GM23338 (cell line): ENCODE measurements at regions not wholly inside any gene's neighbourhood (a gene's known extent, or its start where the extent isn't known, plus 50 kb on each side); places are given as distances from the start of the nearest gene placed in this dataset.

Experiments used
- ATAC-seq: fragments of 200-7000 bp; cut with Tn5 transposase; 3 replicates; pipeline ENCODE4 v1.9.1; 2020
- DNase-seq: peaks from one replicate; pipeline ENCODE4 v3.0.0-alpha.2; 2015; ENCODE audit warnings: low spot score
- H2AFZ ChIP-seq: fragments of 200-600 bp; sonication (generic); 2 replicates; pipeline ENCODE4 v1.8.0; 2016; ENCODE audit warnings: antibody characterized with exemption, mild to moderate bottlenecking, moderate library complexity
- H3F3A ChIP-seq: fragments of 200-600 bp; sonication (generic); replicated peaks from 2 replicates; pipeline ENCODE4 v1.8.0; 2017; ENCODE audit warnings: antibody characterized with exemption, mixed run types, low read depth
- H3K27ac ChIP-seq: fragments of 200-600 bp; sonication (generic); 2 replicates; pipeline ENCODE4 v1.6.1; 2016; ENCODE audit warnings: low read depth
- H3K27me3 ChIP-seq: fragments of 200-600 bp; sonication (generic); 2 replicates; pipeline ENCODE4 v1.8.0; 2016; ENCODE audit warnings: mild to moderate bottlenecking, mixed run types, moderate library complexity; ENCODE audit not compliant: insufficient read depth
- H3K36me3 ChIP-seq: fragments of 200-600 bp; sonication (generic); 2 replicates; pipeline ENCODE4 v1.8.0; 2016; ENCODE audit warnings: mild to moderate bottlenecking; ENCODE audit not compliant: insufficient read depth
- H3K4me1 ChIP-seq: fragments of 200-600 bp; sonication (generic); 2 replicates; pipeline ENCODE4 v1.8.0; 2016; ENCODE audit warnings: mild to moderate bottlenecking, moderate library complexity; ENCODE audit not compliant: insufficient read depth
- H3K4me2 ChIP-seq: fragments of 200-600 bp; sonication (generic); 2 replicates; pipeline ENCODE4 v1.7.1; 2017; ENCODE audit warnings: mixed run types
- H3K4me3 ChIP-seq: fragments of 200-600 bp; sonication (generic); 2 replicates; pipeline ENCODE4 v1.6.1; 2016; ENCODE audit warnings: mixed run types
- H3K79me2 ChIP-seq: fragments of 200-600 bp; sonication (generic); replicated peaks from 2 replicates; pipeline ENCODE4 v1.8.0; 2017; ENCODE audit warnings: mild to moderate bottlenecking; ENCODE audit not compliant: insufficient read depth
- H3K9me2 ChIP-seq: fragments of 200-600 bp; sonication (generic); 2 replicates; pipeline ENCODE4 v1.8.0; 2017; ENCODE audit not compliant: insufficient read depth
- H4K20me1 ChIP-seq: fragments of 200-600 bp; sonication (generic); replicated peaks from 2 replicates; pipeline ENCODE4 v1.8.0; 2017; ENCODE audit warnings: mild to moderate bottlenecking; ENCODE audit not compliant: insufficient read depth
- H3K27ac Mint-ChIP-seq: 2 replicates; pipeline ENCODE4 v1.8.0; 2020; ENCODE audit warnings: inconsistent platforms, mild to moderate bottlenecking, moderate library complexity, mixed read lengths
- H3K27me3 Mint-ChIP-seq: 3 replicates; pipeline ENCODE4 v1.8.0; 2022; ENCODE audit warnings: low read depth, mild to moderate bottlenecking, moderate library complexity, mixed read lengths, inconsistent platforms; ENCODE audit not compliant: insufficient read depth, poor library complexity
- H3K36me3 Mint-ChIP-seq: 3 replicates; pipeline ENCODE4 v1.8.0; 2021; ENCODE audit warnings: low read depth, mild to moderate bottlenecking, inconsistent platforms, moderate library complexity, mixed read lengths
- H3K4me1 Mint-ChIP-seq: 3 replicates; pipeline ENCODE4 v1.8.0; 2020; ENCODE audit warnings: mild to moderate bottlenecking, inconsistent platforms, mixed read lengths
- H3K4me3 Mint-ChIP-seq: 3 replicates; pipeline ENCODE4 v1.8.0; 2021; ENCODE audit warnings: moderate library complexity, mild to moderate bottlenecking, inconsistent platforms, mixed read lengths
- H3K9me3 Mint-ChIP-seq: 3 replicates; pipeline ENCODE4 v1.8.0; 2020; ENCODE audit warnings: moderate library complexity, mild to moderate bottlenecking, inconsistent platforms, mixed read lengths
- CREB1 ChIP-seq: fragments of 250-450 bp; sonication (Bioruptor Pico); IDR thresholded peaks from 2 replicates; pipeline ENCODE4 v1.5.0; 2020; ENCODE audit warnings: low read depth, mild to moderate bottlenecking, moderate library complexity
- EZH2 ChIP-seq: fragments of 200-600 bp; sonication (generic); IDR thresholded peaks from one replicate; pipeline ENCODE4 v1.8.0; 2017; ENCODE audit warnings: antibody characterized with exemption, mild to moderate bottlenecking, low read depth; ENCODE audit not compliant: unreplicated experiment
- JUNB ChIP-seq: IDR thresholded peaks from one replicate; pipeline ENCODE4 v1.6.1; 2016; ENCODE audit warnings: antibody characterized with exemption; ENCODE audit not compliant: unreplicated experiment
- NANOG ChIP-seq: IDR thresholded peaks from 2 replicates; pipeline ENCODE4 v1.6.1; 2016; ENCODE audit warnings: antibody characterized with exemption, borderline replicate concordance
- POLR2AphosphoS5 ChIP-seq: IDR thresholded peaks from 2 replicates; pipeline ENCODE4 v1.6.1; 2016; ENCODE audit warnings: antibody characterized with exemption, low read depth
- STAT1 ChIP-seq: IDR thresholded peaks from one replicate; pipeline ENCODE4 v1.6.1; 2016; ENCODE audit warnings: antibody characterized with exemption; ENCODE audit not compliant: unreplicated experiment
- ZNF331 ChIP-seq: fragments of 250-450 bp; sonication (Bioruptor Pico); IDR thresholded peaks from 2 replicates; pipeline ENCODE4 v1.5.0; 2020; ENCODE audit warnings: low read depth, mild to moderate bottlenecking, moderate library complexity
- TF ChIP-seq, protein P1 (sequence below): IDR thresholded peaks from 2 replicates; pipeline ENCODE4 v1.6.1; 2016; ENCODE audit warnings: antibody characterized with exemption
- TF ChIP-seq, protein P2 (sequence below): IDR thresholded peaks from one replicate; pipeline ENCODE4 v1.6.1; 2018; ENCODE audit warnings: antibody characterized with exemption; ENCODE audit not compliant: unreplicated experiment
- TF ChIP-seq, protein P3 (sequence below): fragments of 250-450 bp; sonication (Bioruptor Pico); IDR thresholded peaks from 2 replicates; pipeline ENCODE4 v1.5.0; 2020; ENCODE audit warnings: mild to moderate bottlenecking, moderate library complexity

DNA sequence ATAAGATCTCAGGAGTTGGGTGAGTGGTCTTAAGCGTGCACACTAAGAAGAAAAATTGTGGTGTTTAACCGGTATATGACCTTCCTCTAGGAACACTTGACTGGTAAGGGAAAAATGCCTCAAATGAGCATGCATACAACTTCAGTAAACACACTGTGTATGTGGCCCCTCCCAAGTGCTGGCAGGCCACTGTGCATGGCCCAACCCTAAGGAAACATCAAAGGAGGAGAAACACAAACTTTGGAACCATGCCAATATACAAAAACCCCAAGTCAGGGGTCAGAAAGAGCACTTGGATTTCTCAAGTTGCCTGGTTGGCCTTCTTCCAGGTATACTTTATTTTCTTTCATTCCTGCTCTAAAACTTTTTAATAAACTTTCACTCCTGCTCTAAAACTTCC, 308.9 kb upstream of the LRRTM4 start:
- no peak overlapping the region for H3K27ac ChIP-seq
- H3K9me2 ChIP-seq, result 0 out of 2 replicates have a peak, but pooled peaks cover 4% of the 10 kb centered on the region
- Mint-ChIP-seq H3K27ac (no peak overlapping the region), H3K4me3 (no peak overlapping the region), H3K4me1 (peaks cover 11% of the 10 kb centered on the region), H3K27me3 (peaks cover 4% of the 10 kb centered on the region), H3K36me3 (peaks cover 53% of the 10 kb centered on the region), H3K9me3 (peaks cover 53% of the 10 kb centered on the region)
- peaks cover 13% of the 10 kb centered on the region; the same call in 1 of the 2 replicates for H3K4me1 ChIP-seq
- no peaks in the 10 kb centered on the region for H3K27me3 ChIP-seq
- H3K79me2 ChIP-seq, result no peaks in the 10 kb centered on the region
- no peak for DNase-seq
- no peak overlapping the region for H2AFZ ChIP-seq
- H3K36me3 ChIP-seq, result peaks cover 26% of the 10 kb centered on the region
- H3K4me2 ChIP-seq, result no peak overlapping the region
- H4K20me1 ChIP-seq, result no peaks in the 10 kb centered on the region
- H3F3A ChIP-seq, result no peaks in the 10 kb centered on the region
- H3K4me3 ChIP-seq, result no peak overlapping the region
- no peak for TF ChIP-seq CREB1 (CRISPR knock-in tag)
- TF ChIP-seq ZNF331, result no peak
- TF ChIP-seq, protein P1, sequence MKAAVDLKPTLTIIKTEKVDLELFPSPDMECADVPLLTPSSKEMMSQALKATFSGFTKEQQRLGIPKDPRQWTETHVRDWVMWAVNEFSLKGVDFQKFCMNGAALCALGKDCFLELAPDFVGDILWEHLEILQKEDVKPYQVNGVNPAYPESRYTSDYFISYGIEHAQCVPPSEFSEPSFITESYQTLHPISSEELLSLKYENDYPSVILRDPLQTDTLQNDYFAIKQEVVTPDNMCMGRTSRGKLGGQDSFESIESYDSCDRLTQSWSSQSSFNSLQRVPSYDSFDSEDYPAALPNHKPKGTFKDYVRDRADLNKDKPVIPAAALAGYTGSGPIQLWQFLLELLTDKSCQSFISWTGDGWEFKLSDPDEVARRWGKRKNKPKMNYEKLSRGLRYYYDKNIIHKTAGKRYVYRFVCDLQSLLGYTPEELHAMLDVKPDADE, result no peak
- TF ChIP-seq, protein P2, sequence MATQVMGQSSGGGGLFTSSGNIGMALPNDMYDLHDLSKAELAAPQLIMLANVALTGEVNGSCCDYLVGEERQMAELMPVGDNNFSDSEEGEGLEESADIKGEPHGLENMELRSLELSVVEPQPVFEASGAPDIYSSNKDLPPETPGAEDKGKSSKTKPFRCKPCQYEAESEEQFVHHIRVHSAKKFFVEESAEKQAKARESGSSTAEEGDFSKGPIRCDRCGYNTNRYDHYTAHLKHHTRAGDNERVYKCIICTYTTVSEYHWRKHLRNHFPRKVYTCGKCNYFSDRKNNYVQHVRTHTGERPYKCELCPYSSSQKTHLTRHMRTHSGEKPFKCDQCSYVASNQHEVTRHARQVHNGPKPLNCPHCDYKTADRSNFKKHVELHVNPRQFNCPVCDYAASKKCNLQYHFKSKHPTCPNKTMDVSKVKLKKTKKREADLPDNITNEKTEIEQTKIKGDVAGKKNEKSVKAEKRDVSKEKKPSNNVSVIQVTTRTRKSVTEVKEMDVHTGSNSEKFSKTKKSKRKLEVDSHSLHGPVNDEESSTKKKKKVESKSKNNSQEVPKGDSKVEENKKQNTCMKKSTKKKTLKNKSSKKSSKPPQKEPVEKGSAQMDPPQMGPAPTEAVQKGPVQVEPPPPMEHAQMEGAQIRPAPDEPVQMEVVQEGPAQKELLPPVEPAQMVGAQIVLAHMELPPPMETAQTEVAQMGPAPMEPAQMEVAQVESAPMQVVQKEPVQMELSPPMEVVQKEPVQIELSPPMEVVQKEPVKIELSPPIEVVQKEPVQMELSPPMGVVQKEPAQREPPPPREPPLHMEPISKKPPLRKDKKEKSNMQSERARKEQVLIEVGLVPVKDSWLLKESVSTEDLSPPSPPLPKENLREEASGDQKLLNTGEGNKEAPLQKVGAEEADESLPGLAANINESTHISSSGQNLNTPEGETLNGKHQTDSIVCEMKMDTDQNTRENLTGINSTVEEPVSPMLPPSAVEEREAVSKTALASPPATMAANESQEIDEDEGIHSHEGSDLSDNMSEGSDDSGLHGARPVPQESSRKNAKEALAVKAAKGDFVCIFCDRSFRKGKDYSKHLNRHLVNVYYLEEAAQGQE, result no peak
- TF ChIP-seq STAT1, result no peak
- no peak for TF ChIP-seq NANOG
- TF ChIP-seq, protein P3, sequence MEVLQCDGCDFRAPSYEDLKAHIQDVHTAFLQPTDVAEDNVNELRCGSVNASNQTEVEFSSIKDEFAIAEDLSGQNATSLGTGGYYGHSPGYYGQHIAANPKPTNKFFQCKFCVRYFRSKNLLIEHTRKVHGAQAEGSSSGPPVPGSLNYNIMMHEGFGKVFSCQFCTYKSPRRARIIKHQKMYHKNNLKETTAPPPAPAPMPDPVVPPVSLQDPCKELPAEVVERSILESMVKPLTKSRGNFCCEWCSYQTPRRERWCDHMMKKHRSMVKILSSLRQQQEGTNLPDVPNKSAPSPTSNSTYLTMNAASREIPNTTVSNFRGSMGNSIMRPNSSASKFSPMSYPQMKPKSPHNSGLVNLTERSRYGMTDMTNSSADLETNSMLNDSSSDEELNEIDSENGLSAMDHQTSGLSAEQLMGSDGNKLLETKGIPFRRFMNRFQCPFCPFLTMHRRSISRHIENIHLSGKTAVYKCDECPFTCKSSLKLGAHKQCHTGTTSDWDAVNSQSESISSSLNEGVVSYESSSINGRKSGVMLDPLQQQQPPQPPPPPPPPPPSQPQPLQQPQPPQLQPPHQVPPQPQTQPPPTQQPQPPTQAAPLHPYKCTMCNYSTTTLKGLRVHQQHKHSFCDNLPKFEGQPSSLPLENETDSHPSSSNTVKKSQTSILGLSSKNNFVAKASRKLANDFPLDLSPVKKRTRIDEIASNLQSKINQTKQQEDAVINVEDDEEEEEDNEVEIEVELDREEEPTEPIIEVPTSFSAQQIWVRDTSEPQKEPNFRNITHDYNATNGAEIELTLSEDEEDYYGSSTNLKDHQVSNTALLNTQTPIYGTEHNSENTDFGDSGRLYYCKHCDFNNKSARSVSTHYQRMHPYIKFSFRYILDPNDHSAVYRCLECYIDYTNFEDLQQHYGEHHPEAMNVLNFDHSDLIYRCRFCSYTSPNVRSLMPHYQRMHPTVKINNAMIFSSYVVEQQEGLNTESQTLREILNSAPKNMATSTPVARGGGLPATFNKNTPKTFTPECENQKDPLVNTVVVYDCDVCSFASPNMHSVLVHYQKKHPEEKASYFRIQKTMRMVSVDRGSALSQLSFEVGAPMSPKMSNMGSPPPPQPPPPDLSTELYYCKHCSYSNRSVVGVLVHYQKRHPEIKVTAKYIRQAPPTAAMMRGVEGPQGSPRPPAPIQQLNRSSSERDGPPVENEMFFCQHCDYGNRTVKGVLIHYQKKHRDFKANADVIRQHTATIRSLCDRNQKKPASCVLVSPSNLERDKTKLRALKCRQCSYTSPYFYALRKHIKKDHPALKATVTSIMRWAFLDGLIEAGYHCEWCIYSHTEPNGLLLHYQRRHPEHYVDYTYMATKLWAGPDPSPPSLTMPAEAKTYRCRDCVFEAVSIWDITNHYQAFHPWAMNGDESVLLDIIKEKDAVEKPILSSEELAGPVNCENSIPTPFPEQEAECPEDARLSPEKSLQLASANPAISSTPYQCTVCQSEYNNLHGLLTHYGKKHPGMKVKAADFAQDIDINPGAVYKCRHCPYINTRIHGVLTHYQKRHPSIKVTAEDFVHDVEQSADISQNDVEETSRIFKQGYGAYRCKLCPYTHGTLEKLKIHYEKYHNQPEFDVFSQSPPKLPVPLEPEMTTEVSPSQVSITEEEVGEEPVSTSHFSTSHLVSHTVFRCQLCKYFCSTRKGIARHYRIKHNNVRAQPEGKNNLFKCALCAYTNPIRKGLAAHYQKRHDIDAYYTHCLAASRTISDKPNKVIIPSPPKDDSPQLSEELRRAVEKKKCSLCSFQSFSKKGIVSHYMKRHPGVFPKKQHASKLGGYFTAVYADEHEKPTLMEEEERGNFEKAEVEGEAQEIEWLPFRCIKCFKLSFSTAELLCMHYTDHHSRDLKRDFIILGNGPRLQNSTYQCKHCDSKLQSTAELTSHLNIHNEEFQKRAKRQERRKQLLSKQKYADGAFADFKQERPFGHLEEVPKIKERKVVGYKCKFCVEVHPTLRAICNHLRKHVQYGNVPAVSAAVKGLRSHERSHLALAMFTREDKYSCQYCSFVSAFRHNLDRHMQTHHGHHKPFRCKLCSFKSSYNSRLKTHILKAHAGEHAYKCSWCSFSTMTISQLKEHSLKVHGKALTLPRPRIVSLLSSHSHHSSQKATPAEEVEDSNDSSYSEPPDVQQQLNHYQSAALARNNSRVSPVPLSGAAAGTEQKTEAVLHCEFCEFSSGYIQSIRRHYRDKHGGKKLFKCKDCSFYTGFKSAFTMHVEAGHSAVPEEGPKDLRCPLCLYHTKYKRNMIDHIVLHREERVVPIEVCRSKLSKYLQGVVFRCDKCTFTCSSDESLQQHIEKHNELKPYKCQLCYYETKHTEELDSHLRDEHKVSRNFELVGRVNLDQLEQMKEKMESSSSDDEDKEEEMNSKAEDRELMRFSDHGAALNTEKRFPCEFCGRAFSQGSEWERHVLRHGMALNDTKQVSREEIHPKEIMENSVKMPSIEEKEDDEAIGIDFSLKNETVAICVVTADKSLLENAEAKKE (CRISPR knock-in tag), result no peak
- TF ChIP-seq EZH2, result no peak
- no peak for TF ChIP-seq POLR2AphosphoS5
- TF ChIP-seq JUNB, result no peak
- ATAC-seq, result no peak
